Islet of Langerhans (tissue), 1 donor: ENCODE measurements at regions not wholly inside any gene's neighbourhood (a gene's known extent, or its start where the extent isn't known, plus 50 kb on each side); places are given as distances from the start of the nearest gene placed in this dataset.
A peak's percentile ranks its signal among the peaks of the same experiment; 100 is the strongest.
"Not testable (repeated sequence)": the region's sequence is repeated elsewhere in the genome, so short reads cannot be mapped to it uniquely, and the experiment has no call there.

Experiments used
- FAIRE-seq: peaks from one replicate; lab custom pipeline; 2011; peaks lifted over from hg19 to GRCh38; lab: Jason Lieb, UNC

- FAIRE-seq: not testable (repeated sequence)
Measured at GRCh38 chr13:109702030-109702597, 84.3 kb downstream of the IRS2 start.

GRCh38 chr13:109700176-109700575 lies 86.2 kb downstream of the IRS2 start:
- FAIRE-seq: no peak

DNA sequence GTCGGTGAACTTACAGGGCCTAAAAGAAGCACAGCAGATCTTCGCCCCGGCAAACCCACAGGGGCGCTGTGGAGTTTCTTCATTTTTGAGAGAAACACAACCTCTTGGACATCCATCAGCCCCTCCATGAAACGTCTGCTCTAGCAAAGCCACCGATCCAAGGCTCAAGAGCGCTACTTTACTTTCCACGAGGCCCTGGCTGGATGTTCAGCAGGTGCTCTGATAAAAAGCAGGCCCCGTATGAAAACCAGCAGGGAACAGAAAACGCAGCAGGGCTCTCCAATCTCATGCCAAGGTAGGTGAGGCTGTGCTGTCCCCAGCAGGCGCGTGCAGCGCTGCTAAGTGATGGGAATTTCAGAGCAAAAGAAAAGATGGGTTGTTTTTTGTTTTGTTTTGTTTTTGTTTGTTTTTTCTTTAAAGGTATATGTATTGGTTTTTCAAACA lies 86.7 kb downstream of the IRS2 start:
- FAIRE-seq: no peak

- FAIRE-seq: no peak
Measured at GRCh38 chr13:109698779-109699178, 87.6 kb downstream of the IRS2 start.

DNA sequence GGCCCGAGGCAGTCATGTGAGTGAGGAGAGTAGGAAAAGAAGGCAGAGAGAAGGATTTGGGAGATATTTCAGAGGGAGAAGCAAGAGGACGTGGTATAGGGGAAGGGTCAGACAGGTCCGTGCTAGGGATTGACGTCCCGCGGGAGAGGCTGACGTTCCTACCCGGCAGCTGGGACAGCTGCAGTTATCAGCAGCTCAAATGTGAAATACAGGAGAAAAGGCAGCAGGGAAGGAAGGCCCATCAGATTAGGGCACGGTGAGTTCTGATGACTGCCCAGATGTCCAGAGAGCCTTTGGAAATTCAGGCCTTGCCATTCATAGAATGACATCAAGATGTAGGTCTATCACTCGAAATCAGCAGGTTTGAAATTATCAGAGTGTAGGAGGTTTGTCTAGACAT lies 88.4 kb downstream of the IRS2 start:
- FAIRE-seq: no peak

DNA sequence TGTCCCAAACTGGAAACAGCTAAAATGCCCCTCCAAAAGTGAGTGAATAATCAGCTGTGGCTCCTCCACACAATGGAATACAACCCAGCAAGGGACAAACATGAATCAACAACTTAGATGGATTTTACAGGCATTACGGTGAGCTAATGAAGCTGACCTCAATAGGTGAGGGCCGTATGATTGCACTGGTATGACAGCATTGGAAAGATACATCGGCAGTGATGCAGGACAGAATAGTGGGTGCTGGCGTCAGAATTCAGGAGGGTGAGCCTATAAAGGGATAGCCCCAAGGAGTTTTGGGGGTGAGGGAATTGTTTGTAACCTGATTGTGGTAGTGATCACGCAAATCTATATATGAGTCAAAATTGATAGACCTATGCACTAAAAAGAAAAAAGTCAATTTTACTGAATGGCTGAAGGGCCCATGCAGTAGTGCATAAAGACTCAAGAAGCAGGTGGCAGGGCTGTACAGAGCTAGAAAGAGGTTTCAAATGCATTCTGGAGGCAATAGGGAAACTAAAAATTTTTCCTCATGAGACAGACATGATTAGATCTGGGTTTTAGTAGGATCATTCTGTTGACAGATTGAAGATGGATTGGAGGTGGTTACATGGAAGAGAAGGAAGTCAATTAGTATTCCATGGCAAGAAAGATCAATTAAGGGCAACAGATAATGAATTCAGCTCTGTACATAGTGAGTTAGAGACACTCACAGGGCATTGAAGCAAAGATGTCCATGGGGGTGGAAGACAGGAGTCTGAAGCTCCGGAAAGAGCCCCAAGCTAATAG lies 90.8 kb downstream of the IRS2 start:
- FAIRE-seq: no peak

- no peak for FAIRE-seq
Measured at GRCh38 chr13:109694972-109695371, 91.4 kb downstream of the IRS2 start.

DNA sequence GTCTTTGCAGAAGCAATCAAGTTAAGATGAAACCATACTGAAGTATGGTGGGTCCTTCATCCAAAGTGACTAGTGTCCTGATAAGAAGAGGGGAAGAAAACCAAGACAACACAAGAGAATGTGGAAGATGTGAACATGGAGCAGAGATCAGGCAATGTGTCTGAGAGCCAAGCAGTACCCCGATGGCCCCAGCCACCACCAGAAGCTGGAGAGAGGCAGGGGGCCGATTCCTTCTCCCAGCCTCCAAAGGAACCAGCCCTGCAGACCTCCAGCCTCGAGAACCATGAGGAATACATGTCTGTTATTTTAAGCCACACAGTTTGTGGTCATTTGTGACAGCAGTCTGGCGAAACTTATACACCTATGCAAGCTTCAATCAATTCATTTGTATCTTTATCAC lies 93.2 kb downstream of the IRS2 start:
- FAIRE-seq: no peak

DNA sequence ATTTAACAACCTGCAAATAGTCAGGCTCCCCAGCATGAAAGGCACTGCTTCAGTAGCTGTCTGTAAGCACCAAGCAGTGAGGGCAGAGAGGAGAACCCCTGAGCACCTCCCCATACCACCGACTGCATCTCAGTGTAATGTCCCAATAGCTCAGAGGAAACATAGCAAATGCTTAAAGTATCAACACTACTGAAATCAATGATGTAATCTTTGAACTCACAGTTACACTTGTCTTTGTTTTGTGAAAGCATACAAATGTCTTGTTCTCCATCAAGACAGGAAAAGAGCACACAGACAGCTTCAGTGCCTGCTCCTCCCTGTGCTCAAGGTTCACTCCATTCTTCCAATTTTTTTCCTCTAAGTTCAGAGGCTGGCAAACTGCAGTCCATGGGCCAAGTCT lies 94.7 kb downstream of the IRS2 start:
- no peak for FAIRE-seq

DNA sequence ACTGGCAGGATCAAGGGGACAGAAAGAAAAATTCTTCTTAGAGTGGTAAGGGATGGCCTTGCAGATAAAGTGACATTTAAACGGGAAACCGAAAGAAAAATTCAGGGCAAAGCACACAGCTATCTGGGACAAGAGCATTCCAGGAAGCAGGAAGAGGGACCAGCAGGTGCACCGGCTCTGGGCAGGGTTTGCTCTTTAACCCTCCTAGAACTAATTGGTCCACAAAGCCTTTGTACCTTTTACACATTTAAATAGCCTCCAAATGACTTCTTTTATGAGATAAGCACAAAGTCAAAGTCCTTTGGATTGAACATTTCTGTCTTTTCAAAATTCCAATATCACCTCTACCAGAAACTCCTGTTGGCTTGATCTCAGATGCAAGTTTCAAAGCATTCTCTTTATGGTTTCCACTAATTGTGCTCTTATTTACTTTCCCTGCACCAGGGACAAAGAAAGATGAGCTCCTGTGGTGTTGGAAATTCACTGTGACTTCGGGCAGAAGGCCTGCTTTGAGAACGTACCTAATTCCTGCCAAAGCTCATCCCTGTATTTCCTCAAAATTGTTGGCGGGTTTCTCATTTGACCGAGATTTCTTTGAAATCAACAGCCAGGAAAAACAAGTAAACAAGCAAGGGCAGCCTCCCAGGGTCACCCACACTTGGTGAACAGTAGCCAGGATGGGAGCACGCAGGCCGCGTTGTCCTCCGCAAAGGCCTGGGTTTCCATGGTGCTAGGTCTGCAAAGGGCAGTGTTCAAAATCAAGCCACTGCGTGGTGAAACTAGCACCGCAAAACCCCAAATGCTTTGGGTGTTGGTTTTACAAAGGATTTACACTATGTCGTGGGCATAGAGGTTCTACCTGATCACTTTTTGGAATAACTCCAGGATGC lies 98.6 kb downstream of the IRS2 start:
- no peak for FAIRE-seq

DNA sequence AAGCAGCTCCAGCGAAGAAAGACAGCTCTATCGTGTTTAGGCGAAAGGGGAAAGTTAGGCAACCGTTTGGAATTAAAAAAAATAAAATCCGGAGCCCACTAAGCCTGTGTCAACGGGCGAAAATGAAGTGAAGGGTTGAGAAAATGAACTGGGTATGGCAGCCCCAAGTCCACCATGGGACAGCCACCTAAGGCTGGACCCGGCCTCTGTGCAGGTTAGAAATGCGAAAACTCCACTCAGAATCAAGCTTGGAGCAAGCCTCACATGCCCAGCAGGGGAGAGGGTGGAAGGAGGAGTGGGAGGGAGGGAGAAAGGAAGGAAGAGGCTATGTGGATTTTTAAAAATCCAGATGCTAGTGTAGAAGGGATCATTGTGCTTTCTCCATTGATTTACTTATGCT lies 101.2 kb downstream of the IRS2 start:
- FAIRE-seq: no peak

DNA sequence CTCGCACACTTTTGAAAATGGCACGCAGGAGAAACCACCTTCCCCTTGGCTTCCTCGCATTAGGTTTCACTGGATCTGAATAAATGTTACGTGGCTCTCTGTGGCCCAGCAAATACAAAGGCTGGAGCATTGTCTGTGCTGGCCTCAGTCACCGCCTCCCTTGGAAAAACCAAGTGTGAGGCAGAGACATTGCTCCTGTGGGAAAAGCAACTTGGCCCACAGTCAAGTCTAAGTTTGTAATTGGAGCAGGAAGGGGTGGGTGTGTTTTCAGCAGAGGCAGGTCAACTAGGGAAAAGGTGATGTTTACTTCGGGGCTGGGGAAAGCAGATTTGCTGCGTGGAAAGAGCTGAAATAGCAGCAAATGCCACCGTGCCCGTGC lies 101.6 kb downstream of the IRS2 start:
- FAIRE-seq: no peak

DNA sequence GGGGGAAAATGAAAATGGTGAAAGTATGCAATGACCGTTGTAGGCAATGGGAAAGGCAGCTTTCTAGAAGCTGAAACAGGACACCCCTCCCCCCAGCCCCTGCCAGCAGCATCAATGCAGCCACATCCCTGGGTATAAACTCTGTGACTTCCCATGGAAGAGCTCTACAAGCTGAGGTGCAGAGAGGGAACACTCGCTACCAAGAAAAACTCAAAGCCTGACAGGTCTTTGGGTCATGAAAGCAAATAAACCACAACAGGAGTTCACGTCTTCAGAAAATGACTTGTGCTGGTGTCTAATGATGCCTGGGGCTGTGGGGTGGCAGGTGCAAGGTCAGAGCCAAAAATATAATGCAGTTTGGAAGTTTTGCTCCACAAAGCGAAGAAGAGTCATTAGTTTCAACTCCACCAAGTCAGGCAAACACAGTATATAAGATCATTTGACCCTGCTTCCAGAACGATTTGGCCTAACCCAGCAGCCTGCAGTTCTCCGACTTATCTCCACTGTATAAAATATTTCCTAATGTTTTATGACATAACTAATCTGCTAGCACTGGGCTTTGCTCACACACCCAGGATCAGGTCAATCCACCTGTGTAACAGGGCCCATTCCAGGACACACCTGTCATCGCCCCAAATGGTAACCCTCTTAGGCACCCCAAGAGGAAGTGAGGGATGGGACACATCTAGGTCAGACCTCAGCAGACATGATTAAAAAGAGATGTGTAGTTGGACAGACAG lies 102.1 kb downstream of the IRS2 start:
- no peak for FAIRE-seq

DNA sequence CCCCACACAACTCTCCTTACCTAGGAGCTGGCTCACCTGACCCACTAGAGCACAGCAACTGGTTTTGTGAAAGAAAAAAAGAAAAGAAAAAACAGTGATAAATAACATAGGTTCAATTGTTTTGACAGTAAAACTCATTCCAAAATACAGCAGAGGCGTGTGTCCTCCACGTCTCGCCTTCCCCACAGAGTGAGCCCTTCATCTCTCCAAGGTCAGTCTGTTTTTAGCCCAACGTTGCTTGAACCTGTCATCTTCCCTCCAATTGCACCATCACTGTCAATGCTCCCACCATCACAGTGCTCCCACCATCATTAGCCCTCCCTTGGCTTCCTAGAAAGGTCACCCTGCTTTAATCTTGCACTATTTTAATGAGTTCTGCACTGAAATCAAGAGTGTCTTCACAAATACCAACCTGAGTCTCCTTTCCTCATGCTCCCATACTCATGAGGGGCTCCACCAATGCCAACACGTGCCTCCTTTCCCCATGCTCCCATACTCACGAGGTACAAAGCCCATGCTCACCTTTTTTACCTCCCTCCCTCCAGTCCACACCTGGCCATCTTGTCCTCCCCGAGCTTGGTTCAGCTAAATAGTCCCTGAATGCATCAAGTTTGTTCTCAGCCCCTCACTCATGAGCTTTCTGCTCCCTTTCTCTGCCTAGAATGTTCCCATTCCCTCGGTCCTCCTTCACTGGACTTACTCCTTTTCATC lies 103.7 kb downstream of the IRS2 start:
- FAIRE-seq: no peak

DNA sequence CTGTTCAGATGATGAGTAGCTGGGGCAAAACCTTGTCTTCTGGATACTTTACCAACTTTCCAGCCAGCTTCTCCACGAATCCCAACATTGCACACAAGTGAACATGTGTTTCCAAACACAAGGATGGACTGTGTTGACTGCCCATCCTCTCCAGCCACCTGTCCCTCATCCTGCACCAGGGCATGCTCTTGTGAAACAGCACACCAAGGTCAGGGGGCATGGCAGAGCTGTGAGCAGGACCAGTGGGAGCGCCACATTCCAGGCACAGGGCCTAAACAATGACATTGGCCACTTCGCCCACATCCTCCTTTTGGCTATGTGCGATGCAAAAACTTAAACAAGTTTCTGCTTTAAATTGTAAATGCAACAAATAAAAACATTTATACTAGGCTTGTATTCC lies 105.5 kb downstream of the IRS2 start:
- no peak for FAIRE-seq

- no peak for FAIRE-seq
Measured at GRCh38 chr13:109680288-109680687, 106.1 kb downstream of the IRS2 start.

- no peak for FAIRE-seq
Measured at GRCh38 chr13:109678459-109678858, 107.9 kb downstream of the IRS2 start.

- FAIRE-seq: no peak
Measured at GRCh38 chr13:109677206-109677605, 109.2 kb downstream of the IRS2 start.

GRCh38 chr13:109673477-109673876 lies 112.9 kb downstream of the IRS2 start:
- peak; percentile 38 for FAIRE-seq

- no peak for FAIRE-seq
Measured at GRCh38 chr13:109672545-109672944, 113.8 kb downstream of the IRS2 start.

- no peak for FAIRE-seq
Measured at GRCh38 chr13:109671919-109672318, 114.5 kb downstream of the IRS2 start.

DNA sequence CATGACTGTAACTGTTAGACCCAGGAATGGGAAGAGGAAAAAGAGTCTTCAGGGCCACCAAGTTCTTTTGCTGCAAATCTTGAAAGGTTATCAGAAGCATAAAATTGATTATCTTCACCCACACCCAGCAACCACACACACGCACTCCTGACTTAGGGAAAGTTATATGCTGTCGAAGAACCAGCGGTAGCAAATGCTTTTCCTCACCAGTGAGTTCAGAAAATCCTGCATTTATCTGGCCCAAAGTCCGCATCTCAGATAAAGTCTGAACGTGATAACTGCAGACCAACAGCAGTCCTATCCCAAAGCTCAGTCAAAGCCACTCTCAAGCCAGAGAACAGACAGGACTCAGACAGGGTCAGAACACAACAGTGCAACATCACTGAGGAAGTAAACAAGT lies 115.6 kb downstream of the IRS2 start:
- FAIRE-seq: no peak
